Chondrocyte (in vitro differentiated cells): ENCODE measurements at regions not wholly inside any gene's neighbourhood (a gene's known extent, or its start where the extent isn't known, plus 50 kb on each side); places are given as distances from the start of the nearest gene placed in this dataset.

Experiments used
- DNase-seq: peaks from one replicate; pipeline ENCODE4 v3.0.0; 2021; ENCODE audit warnings: mixed read lengths, low spot score
- H3K27ac Mint-ChIP-seq: one replicate; pipeline ENCODE4 v1.8.0; 2021; ENCODE audit warnings: mild to moderate bottlenecking, moderate library complexity, mixed read lengths; ENCODE audit not compliant: unreplicated experiment
- H3K27me3 Mint-ChIP-seq: 2 replicates; pipeline ENCODE4 v1.8.0; 2021; ENCODE audit warnings: low read depth, mixed read lengths
- H3K36me3 Mint-ChIP-seq: 2 replicates; pipeline ENCODE4 v1.8.0; 2021; ENCODE audit warnings: low read depth, mixed read lengths
- H3K4me1 Mint-ChIP-seq: 2 replicates; pipeline ENCODE4 v1.8.0; 2021; ENCODE audit warnings: low read depth, mild to moderate bottlenecking, mixed read lengths
- H3K4me3 Mint-ChIP-seq: one replicate; pipeline ENCODE4 v1.8.0; 2021; ENCODE audit warnings: mild to moderate bottlenecking, moderate library complexity, mixed read lengths; ENCODE audit not compliant: unreplicated experiment
- H3K9me3 Mint-ChIP-seq: 2 replicates; pipeline ENCODE4 v1.8.0; 2021; ENCODE audit warnings: low read depth, mixed read lengths
- TF ChIP-seq, protein P1 (sequence below): fragments of 200-600 bp; sonication (generic); IDR thresholded peaks from 2 replicates; pipeline ENCODE4 v1.5.0; 2021; ENCODE audit warnings: antibody characterized with exemption, mild to moderate bottlenecking, moderate library complexity

DNA sequence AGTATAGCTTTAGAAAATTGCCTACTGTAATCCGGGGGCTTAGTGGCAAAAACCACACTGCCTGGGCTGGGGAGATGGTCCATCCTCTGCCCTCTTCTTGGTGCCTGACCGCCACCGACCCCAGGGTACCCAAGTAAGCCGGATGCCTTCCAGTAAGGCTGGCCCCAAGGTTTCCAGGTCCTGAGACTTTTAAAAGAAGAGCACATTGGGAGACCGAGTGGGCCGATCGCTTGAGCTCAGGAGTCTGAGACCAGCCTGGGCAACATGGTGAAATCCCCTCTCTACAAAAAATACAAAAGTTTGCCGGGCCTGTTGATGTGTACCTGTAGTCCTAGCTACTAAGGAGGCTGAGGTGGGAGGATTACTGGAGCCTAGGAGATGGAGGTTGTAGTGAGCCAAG is 406.7 kb upstream of the IRX4 start:
- Mint-ChIP-seq H3K4me1 (no peaks in the 10 kb centered on the region), H3K36me3 (no peaks in the 10 kb centered on the region), H3K27me3 (no peaks in the 10 kb centered on the region), H3K4me3 (no peak overlapping the region), H3K9me3 (peaks cover 16% of the 10 kb centered on the region), H3K27ac (no peak overlapping the region)
- TF ChIP-seq, protein P1, sequence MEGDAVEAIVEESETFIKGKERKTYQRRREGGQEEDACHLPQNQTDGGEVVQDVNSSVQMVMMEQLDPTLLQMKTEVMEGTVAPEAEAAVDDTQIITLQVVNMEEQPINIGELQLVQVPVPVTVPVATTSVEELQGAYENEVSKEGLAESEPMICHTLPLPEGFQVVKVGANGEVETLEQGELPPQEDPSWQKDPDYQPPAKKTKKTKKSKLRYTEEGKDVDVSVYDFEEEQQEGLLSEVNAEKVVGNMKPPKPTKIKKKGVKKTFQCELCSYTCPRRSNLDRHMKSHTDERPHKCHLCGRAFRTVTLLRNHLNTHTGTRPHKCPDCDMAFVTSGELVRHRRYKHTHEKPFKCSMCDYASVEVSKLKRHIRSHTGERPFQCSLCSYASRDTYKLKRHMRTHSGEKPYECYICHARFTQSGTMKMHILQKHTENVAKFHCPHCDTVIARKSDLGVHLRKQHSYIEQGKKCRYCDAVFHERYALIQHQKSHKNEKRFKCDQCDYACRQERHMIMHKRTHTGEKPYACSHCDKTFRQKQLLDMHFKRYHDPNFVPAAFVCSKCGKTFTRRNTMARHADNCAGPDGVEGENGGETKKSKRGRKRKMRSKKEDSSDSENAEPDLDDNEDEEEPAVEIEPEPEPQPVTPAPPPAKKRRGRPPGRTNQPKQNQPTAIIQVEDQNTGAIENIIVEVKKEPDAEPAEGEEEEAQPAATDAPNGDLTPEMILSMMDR, result no peak
- DNase-seq, result no peak

GRCh38 chr5:2288968-2289367 is 406.2 kb upstream of the IRX4 start:
- no peak overlapping the region for H3K27ac Mint-ChIP-seq
- H3K4me3 Mint-ChIP-seq, result no peak overlapping the region
- H3K36me3 Mint-ChIP-seq, result no peaks in the 10 kb centered on the region
- peaks cover 16% of the 10 kb centered on the region for H3K9me3 Mint-ChIP-seq
- no peak for DNase-seq
- no peaks in the 10 kb centered on the region for H3K27me3 Mint-ChIP-seq
- TF ChIP-seq, protein P1, result no peak
- no peaks in the 10 kb centered on the region for H3K4me1 Mint-ChIP-seq

DNA sequence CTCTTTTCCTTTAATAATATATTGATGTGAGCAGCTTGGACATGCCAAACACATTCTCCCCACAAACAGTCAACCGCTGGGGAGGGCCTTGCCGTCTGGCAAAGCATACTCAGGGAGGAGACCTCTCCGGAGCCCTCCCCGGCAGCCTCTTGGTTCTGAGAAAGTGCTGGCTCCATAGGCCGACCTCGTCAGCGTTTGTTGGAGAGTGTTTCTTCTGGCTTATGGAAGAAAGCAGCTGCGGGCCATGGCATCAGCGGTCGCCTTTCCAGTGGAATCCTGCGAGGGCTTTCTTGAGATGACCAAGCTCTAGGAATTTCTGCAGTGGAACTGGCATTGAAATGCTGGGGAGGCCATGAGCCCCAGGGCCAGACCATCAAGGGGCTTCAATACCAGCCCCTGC is 405.7 kb upstream of the IRX4 start:
- no peak overlapping the region for H3K4me3 Mint-ChIP-seq
- H3K27ac Mint-ChIP-seq, result no peak overlapping the region
- H3K27me3 Mint-ChIP-seq, result no peaks in the 10 kb centered on the region
- no peaks in the 10 kb centered on the region for H3K4me1 Mint-ChIP-seq
- peaks cover 16% of the 10 kb centered on the region for H3K9me3 Mint-ChIP-seq
- no peaks in the 10 kb centered on the region for H3K36me3 Mint-ChIP-seq
- DNase-seq, result no peak
- TF ChIP-seq, protein P1, result no peak

GRCh38 chr5:2286250-2286649 is 403.5 kb upstream of the IRX4 start:
- no peaks in the 10 kb centered on the region for H3K9me3 Mint-ChIP-seq
- H3K27ac Mint-ChIP-seq, result no peak overlapping the region
- no peak overlapping the region for H3K4me3 Mint-ChIP-seq
- no peaks in the 10 kb centered on the region for H3K36me3 Mint-ChIP-seq
- no peak for DNase-seq
- H3K27me3 Mint-ChIP-seq, result no peaks in the 10 kb centered on the region
- TF ChIP-seq, protein P1, result no peak
- no peaks in the 10 kb centered on the region for H3K4me1 Mint-ChIP-seq

DNA sequence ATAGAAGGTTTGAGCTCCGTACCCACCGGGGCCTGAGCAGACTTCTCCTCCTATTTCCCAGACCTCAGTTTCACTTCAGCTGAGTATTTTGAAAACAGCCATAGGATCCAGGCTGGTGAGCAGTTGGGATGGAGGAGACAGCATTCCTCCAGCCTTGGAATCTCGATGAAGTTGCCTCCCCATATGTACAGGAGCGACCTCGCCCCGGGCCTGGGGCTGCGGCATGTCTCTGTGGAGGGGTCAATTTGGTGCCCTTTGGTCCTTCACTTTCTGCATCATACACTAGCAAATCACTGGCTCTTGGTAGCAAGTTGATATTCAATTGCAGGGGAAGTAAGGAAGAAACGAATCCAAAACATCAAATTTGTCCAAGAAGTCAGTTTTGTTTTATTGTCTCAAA is 402.0 kb upstream of the IRX4 start:
- Mint-ChIP-seq H3K36me3 (no peaks in the 10 kb centered on the region), H3K4me3 (no peak overlapping the region), H3K4me1 (no peaks in the 10 kb centered on the region), H3K27ac (no peak overlapping the region), H3K27me3 (peaks cover 2% of the 10 kb centered on the region), H3K9me3 (no peaks in the 10 kb centered on the region)
- TF ChIP-seq, protein P1, result no peak
- DNase-seq, result no peak
